ENCODE measurements at regions not wholly inside any gene's neighbourhood (a gene's known extent, or its start where the extent isn't known, plus 50 kb on each side); places are given as distances from the start of the nearest gene placed in this dataset.
"Not testable (repeated sequence)": the region's sequence is repeated elsewhere in the genome, so short reads cannot be mapped to it uniquely, and the experiment has no call there.

DNA sequence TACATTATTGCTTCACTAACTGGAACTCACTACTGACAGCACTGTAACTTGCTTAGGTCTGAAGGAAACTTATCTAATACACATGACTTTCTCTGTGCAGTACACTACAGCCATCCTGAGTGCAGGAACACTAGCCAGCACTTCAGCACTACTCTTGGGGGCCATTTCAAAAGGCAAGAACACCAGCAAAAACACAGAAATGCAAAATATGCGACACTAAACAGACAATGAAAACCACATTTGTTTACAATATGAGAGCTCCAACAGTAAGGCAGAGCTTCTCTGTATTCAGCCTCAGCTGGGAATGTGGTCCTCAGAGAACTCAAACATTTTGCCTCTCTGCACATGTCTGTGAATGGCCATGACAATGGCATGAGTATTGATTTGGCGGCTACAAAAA, 109.6 kb downstream of the ARRDC4 start:
- intact Hi-C loops (cut with micrococcal nuclease), result no loop called here
- H3K4me1 Mint-ChIP-seq (ENCODE audit: low read depth), result peaks cover 64% of the 10 kb centered on the region
- no peaks in the 10 kb centered on the region for H3K9me3 Mint-ChIP-seq
- peaks cover 3% of the 10 kb centered on the region for H3K27me3 Mint-ChIP-seq
- no peak overlapping the region for H3K4me3 Mint-ChIP-seq
- no peak overlapping the region for H3K27ac Mint-ChIP-seq
- H3K36me3 Mint-ChIP-seq (ENCODE audit: low read depth), result no peaks in the 10 kb centered on the region

DNA sequence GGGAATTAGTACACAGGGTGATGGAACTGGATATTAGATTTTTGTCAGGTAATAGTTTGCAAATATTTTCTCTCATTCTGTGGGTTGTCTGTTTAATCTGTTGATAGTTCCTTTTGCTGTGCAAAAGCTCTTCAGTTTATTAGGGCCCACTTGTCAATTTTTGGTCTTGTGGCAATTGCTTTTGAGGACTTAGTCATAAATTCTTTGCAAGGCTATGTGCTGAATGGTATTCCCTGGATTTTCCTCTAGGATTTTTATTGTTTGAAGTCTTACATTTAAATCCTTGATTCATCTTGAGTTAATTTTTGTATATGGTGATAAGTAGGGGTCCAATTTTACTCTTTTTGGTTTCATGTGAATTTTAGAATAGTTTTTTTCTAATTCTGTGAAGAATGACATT, 111.3 kb downstream of the ARRDC4 start:
- Mint-ChIP-seq H3K27me3 (peaks cover 3% of the 10 kb centered on the region), H3K9me3 (no peaks in the 10 kb centered on the region), H3K4me1 (ENCODE audit: low read depth) (peaks cover 64% of the 10 kb centered on the region), H3K4me3 (no peak overlapping the region), H3K27ac (no peak overlapping the region), H3K36me3 (ENCODE audit: low read depth) (no peaks in the 10 kb centered on the region)
- intact Hi-C loops (cut with micrococcal nuclease), result no loop called here

DNA sequence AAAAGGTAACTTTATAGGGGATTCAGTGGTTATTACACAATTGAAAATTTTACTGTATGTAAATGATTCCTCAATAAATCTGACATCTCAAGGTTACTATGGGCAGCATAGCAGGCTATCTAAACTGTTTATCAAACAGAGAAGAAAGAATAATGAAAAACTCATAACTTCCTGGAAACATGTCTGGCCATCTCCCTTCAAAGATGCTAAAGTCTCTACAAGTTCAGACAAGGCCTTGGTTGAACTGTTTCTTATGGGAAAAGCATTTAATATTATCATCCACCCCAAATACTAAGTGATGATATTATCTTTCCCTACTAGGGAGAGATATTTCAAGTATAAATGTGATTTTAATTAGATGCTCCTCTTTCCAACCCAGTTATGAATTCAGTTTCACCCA, 114.9 kb downstream of the ARRDC4 start:
- Mint-ChIP-seq H3K4me3 (no peak overlapping the region), H3K36me3 (ENCODE audit: low read depth) (no peaks in the 10 kb centered on the region), H3K27ac (peak overlapping the region; percentile 99), H3K4me1 (ENCODE audit: low read depth) (peaks cover 59% of the 10 kb centered on the region), H3K9me3 (no peaks in the 10 kb centered on the region), H3K27me3 (no peaks in the 10 kb centered on the region)
- intact Hi-C loops (cut with micrococcal nuclease), result loop anchor here (5.0 kb wide), 2 partner anchors 48 to 98 kb away; no protein-coding TSS in a partner anchor

DNA sequence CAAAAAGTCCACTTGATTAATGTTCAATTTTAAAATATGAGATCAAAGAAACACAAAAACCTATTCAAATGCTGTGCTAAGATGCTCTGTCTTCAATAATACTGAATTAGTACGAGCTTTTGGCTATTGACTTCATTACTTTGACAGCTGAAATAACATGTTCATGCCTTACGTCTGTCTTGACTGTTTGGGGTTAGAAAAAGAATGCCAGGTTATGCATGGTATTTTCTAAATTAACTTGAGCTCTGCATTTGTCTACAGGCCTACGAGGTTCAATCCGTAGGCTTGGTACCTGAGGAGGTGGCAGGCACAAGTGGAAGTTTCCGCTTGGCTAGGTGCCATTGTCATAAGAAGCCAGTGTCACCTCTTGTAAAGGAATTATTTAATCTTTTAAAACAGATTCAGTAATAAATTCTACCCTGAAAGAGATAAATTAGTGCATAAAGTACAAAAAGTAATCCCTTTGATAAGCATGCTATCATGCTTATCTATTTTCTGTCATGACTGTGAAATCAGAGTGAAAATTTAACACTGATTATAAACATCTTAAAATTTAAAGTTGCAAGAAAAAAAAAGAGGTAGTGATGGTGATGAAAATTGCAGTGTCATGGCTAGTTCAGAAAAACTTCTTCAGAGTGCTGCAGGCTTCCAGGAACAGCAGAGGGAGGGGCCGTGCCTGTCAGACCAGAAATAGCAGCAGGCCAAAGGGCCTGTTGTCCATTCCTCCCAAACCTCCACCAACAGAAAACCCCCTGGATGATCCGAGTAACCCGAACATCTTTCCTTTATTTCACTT, 115.7 kb downstream of the ARRDC4 start:
- Mint-ChIP-seq H3K4me3 (peak overlapping the region; percentile 70), H3K9me3 (no peaks in the 10 kb centered on the region), H3K27ac (peak overlapping the region; percentile 99), H3K36me3 (ENCODE audit: low read depth) (no peaks in the 10 kb centered on the region), H3K27me3 (no peaks in the 10 kb centered on the region), H3K4me1 (ENCODE audit: low read depth) (peaks cover 67% of the 10 kb centered on the region)
- intact Hi-C loops (cut with micrococcal nuclease), result loop anchor here (2.0 to 5.0 kb wide), 3 partner anchors 49 to 115 kb away; partner anchors contain the start of gene ARRDC4

DNA sequence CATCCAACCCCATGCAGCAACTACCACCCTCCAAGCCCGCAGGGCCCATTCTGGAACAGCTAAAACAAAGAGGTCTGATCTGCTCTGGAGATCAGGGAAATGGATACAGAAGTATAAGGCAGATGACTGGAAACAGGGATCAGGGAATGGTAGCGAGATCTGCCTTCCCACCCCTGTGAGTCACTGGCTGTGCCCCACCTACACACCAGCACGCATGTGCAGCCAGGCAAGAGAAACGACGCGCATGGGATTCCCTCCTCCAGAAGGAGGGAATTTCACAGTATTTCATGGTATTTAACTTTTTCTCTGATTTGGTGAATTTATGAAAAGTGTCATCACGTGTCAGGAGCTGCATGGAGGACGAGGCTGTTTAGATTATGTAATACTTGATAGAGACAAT, 116.7 kb downstream of the ARRDC4 start:
- peaks cover 71% of the 10 kb centered on the region for H3K4me1 Mint-ChIP-seq (ENCODE audit: low read depth)
- no peaks in the 10 kb centered on the region for H3K27me3 Mint-ChIP-seq
- peak overlapping the region; percentile 70 for H3K4me3 Mint-ChIP-seq
- H3K27ac Mint-ChIP-seq, result peak overlapping the region; percentile 99
- intact Hi-C loops (cut with micrococcal nuclease), result loop anchor here (2.0 to 5.0 kb wide), 3 partner anchors 50 to 116 kb away; partner anchors contain the start of gene ARRDC4
- H3K36me3 Mint-ChIP-seq (ENCODE audit: low read depth), result no peaks in the 10 kb centered on the region
- H3K9me3 Mint-ChIP-seq, result no peaks in the 10 kb centered on the region

DNA sequence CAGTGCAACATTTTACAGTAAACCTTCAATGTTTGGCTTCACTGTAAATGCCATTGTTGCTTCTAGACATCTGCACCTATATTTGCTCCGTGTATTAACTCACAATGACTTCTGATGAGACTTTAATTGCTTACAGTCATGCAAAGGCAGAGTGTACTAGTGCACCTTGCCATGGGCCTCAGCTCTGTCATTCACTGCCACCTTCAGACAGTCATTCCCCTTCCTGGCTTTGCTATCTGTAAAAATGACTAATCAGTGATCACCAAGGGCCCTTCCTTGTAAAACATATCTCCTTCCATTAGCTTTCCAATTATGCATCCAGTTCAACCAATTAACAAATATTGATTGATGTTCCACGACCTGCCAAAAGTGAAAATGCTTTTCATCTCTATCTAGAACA, 120.3 kb downstream of the ARRDC4 start:
- intact Hi-C loops (cut with micrococcal nuclease), result no loop called here
- peaks cover 2% of the 10 kb centered on the region for H3K27me3 Mint-ChIP-seq
- no peak overlapping the region for H3K4me3 Mint-ChIP-seq
- peaks cover 62% of the 10 kb centered on the region for H3K4me1 Mint-ChIP-seq (ENCODE audit: low read depth)
- peaks cover under 1% of the 10 kb centered on the region for H3K9me3 Mint-ChIP-seq
- no peak overlapping the region for H3K27ac Mint-ChIP-seq
- no peaks in the 10 kb centered on the region for H3K36me3 Mint-ChIP-seq (ENCODE audit: low read depth)

DNA sequence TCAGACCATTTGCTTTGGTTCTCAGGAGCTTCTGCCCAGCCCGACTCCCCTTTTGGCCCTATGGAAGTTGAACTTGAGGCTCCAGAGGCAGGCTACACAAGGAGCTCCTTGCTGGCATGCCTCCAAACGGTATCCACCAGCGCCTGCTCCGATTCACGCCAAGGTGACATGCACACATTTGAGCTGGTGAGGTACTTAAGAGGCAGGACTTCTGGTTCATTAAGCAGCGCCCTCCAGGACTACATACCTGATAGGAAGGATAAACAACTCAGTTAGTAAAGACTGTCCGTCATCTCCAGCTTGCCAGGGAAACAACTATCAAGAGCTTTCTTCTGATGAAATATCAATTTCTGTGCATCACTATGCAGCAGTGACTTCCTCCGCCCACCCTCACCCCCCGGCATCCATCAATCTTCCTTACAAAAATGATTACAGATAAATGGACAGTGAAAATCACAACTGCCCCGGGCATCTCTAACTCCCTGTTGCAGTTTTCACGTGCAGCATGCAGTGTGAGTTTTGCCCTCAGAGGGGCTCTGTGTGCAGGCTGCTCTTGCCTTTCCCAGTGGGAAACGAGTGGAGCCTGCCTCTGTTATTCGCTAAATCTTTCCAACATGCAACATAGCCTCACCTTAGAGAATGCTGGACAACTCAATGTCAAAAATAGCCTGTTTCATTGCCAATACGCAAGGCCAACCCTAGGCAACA, 122.9 kb downstream of the ARRDC4 start:
- H3K4me3 Mint-ChIP-seq, result no peak overlapping the region
- H3K36me3 Mint-ChIP-seq (ENCODE audit: low read depth), result peaks cover 6% of the 10 kb centered on the region
- peaks cover 19% of the 10 kb centered on the region for H3K9me3 Mint-ChIP-seq
- H3K27ac Mint-ChIP-seq, result no peak overlapping the region
- H3K27me3 Mint-ChIP-seq, result peaks cover 2% of the 10 kb centered on the region
- intact Hi-C loops (cut with micrococcal nuclease), result no loop called here
- peaks cover 47% of the 10 kb centered on the region for H3K4me1 Mint-ChIP-seq (ENCODE audit: low read depth)

DNA sequence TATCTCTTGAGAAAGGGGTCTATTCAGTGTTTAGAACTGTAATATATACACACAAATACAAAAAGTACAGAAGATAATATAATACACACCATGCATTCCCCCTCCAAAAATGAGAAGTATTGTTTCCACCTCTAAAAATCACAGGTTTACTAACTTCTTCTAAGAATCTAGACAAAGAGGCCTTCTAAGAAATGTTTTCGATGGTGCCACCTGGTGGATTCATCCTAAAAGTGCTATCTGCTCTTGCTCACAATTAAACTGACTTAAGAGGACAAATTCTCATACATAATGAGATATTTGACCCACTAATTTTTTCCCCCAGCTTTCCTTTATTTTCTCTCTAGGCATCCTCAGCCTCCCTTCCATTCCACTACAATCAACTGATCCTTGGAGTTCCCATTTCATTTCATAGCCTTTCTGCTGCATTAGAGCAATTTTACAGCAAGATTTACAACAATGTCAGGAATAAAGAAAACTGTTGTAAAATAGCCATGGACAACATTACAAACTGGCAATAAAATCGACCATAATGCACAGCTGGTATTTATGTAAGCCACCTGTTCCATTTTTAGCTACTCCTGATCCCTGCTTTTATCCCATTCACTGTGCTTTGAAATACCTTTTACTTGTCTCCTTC, 124.6 kb downstream of the ARRDC4 start:
- peaks cover 47% of the 10 kb centered on the region for H3K4me1 Mint-ChIP-seq (ENCODE audit: low read depth)
- peaks cover 2% of the 10 kb centered on the region for H3K27me3 Mint-ChIP-seq
- H3K27ac Mint-ChIP-seq, result no peak overlapping the region
- H3K4me3 Mint-ChIP-seq, result no peak overlapping the region
- H3K36me3 Mint-ChIP-seq (ENCODE audit: low read depth), result peaks cover 6% of the 10 kb centered on the region
- intact Hi-C loops (cut with micrococcal nuclease), result loop anchor here (1.0 to 5.0 kb wide), 2 partner anchors 92 to 176 kb away; no protein-coding TSS in a partner anchor
- H3K9me3 Mint-ChIP-seq, result peaks cover 27% of the 10 kb centered on the region

DNA sequence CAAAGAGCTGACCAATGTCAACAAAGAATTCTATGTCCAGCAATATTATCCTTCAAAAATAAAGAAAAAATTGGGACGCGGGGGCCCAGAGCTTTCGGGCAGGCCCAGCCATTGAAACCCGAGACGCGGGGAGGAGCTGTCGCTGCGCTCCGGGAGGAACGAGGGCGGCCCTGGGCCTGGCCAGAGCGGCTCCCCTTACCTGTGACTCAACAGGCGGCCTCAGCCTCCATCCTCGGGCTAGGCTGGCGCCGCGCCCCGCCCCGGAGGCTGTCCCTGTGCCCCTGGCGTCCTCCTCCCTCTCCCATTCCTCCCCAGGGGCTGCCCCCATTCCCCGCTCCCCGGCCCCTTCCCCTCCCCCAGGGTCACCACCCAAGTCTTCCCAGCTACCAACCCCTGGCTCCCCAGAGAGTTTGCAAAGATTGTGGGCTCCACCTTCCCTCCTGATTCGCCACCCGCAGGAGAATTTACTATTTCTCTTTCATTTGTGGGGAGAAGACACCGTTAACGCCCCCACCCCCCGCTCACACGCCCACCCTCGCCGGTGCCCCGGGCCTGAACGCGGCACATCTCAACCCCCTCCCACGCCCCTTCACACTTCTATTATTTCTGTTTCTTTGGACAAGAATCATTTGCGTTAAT, 127.9 kb downstream of the ARRDC4 start:
- H3K9me3 Mint-ChIP-seq, result peaks cover 27% of the 10 kb centered on the region
- not testable (repeated sequence) for H3K36me3 Mint-ChIP-seq (ENCODE audit: low read depth)

DNA sequence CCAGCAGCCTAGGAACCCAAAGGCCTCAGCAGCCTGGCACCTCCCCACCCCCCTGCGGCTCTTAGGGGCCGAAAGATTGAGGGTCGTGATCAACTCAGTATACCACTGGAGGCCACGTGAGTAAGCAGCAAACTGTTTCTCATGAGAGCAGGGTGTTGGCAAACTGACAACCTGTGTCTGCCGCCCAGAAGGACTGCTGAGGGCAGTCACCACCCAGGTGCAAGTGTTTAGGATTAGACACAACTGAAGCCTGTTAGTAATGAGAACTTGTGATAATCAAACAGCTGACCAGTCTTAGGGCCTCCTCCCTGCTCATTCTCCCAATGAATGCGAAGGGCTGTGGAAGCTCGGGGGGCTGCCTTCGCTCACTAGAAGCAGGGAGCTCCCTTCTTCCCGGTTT, 128.8 kb downstream of the ARRDC4 start:
- not testable (repeated sequence) for H3K27me3 Mint-ChIP-seq; H3K4me3 Mint-ChIP-seq; H3K36me3 Mint-ChIP-seq (ENCODE audit: low read depth); H3K27ac Mint-ChIP-seq
- Mint-ChIP-seq H3K9me3 (peaks cover 27% of the 10 kb centered on the region), H3K4me1 (ENCODE audit: low read depth) (peaks cover 14% of the 10 kb centered on the region)
- intact Hi-C loops (cut with micrococcal nuclease), result loop anchor here (5.0 kb wide), 1 partner anchor 88 kb away; no protein-coding TSS in a partner anchor

More for the DNA sequence above, 127.9 kb downstream of the ARRDC4 start:
- peaks cover 22% of the 10 kb centered on the region for H3K4me1 Mint-ChIP-seq (ENCODE audit: low read depth)
- not testable (repeated sequence) for H3K4me3 Mint-ChIP-seq, H3K27ac Mint-ChIP-seq, H3K27me3 Mint-ChIP-seq
- intact Hi-C loops (cut with micrococcal nuclease), result loop anchor here (5.0 kb wide), 1 partner anchor 89 kb away; no protein-coding TSS in a partner anchor

DNA sequence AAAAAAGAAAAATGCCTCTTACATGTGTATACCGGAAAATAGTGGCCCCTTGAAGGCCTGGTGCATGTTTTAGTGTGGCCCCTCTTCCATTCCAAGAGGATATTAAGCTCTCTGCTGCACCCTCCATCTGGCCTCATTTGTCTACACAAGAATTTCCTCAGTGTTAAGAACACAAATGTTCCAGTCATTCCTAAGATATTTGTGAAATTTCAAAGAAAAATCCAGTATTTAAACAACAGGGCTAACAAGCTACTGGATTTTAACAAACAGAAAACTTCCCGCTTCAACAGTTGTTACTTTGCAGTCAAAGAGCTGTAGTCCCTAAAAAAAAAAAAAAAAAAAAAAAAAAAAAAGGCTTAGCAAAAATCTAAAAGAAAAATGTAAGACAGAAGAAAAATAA, 137.5 kb downstream of the ARRDC4 start:
- H3K4me3 Mint-ChIP-seq; H3K27ac Mint-ChIP-seq; H3K27me3 Mint-ChIP-seq; H3K36me3 Mint-ChIP-seq (ENCODE audit: low read depth); intact Hi-C loops (cut with micrococcal nuclease); H3K4me1 Mint-ChIP-seq (ENCODE audit: low read depth); H3K9me3 Mint-ChIP-seq: not testable (repeated sequence)

DNA sequence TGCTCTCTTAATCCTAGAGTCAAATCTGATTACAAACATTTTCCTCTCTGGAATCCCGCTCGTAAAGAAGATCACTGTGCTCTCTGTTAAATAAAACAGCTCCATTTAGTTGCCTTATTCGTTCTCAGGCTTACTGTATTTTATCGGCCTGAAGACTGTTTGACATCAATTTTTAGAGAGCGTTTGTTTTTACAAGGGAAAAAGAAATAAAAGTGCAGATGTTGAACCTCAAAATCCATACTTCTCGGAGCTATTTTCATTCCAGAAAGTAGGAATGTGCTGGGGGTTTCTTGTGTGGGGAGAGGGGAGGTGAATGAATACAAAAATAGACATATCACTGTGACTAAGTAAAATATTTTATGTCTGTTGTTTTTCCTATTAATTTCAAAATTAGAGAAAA, 140.1 kb downstream of the ARRDC4 start:
- H3K9me3 Mint-ChIP-seq; H3K27ac Mint-ChIP-seq; H3K27me3 Mint-ChIP-seq; H3K36me3 Mint-ChIP-seq (ENCODE audit: low read depth); intact Hi-C loops (cut with micrococcal nuclease); H3K4me3 Mint-ChIP-seq; H3K4me1 Mint-ChIP-seq (ENCODE audit: low read depth): not testable (repeated sequence)

DNA sequence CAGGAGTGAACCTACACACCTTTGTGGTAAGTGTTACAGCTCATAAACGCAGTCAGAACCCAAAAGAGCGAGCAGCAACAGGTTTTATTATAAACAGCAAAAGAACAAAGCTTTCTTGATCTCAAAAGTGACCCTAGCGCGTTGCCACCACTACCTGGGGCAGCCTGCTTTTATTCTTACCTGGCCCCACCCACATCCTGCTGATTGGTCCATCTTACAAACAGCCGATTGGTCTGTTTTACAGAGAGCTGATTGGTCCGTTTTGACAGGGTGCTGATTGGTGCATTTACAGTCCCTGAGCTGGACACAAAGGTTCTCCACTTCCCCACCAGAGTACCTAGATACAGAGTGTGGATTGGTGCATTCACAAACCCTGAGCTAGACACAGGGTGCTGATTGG, 143.1 kb downstream of the ARRDC4 start:
- Mint-ChIP-seq H3K27me3 (peaks cover 2% of the 10 kb centered on the region), H3K9me3 (no peaks in the 10 kb centered on the region), H3K27ac (no peak overlapping the region), H3K4me1 (ENCODE audit: low read depth) (no peaks in the 10 kb centered on the region), H3K36me3 (ENCODE audit: low read depth) (no peaks in the 10 kb centered on the region), H3K4me3 (no peak overlapping the region)
- intact Hi-C loops (cut with micrococcal nuclease), result no loop called here
